GM18951 (cell line): ENCODE measurements at regions not wholly inside any gene's neighbourhood (a gene's known extent, or its start where the extent isn't known, plus 50 kb on each side); places are given as distances from the start of the nearest gene placed in this dataset.
"Not testable (repeated sequence)": the region's sequence is repeated elsewhere in the genome, so short reads cannot be mapped to it uniquely, and the experiment has no call there.

Source experiments
- POLR2A ChIP-seq: IDR thresholded peaks from 4 replicates; pipeline ENCODE4 v1.6.1; 2011; ENCODE audit warnings: mild to moderate bottlenecking; ENCODE audit not compliant: insufficient read length, insufficient read depth; ENCODE audit errors: extremely low read depth
- in situ Hi-C: fragments of 300-500 bp; cut with MboI; formaldehyde crosslinking; loops from one replicate; pipeline ENCODE4 v1.12.0; 2022; ENCODE audit warnings: low sequenced_read_pairs, mixed read lengths, inconsistent platforms; ENCODE audit not compliant: unreplicated experiment

DNA sequence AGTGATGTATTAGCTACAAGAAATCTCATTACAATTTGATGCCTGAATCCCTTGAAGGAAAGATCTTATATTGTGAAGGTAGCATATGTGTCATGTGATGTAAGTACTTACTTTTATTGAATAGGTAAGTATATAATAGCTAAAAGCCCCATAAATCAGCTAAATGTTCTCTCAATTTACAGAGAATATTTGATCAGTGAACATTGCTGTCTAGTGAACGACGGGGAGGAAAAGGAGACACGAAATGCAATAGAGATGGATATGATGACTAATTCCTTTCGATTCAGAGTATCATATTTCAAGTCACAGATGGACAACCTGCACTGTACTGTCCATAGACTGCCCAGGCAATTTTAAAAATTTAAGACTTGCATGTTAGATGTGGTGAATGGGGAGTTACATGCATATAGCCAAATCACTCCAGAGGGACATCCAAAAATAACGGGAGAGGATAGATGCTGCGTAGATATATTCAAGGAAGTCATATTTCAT is 462.1 kb upstream of the CDIN1 start:
- in situ Hi-C loops, result no loop called here
- TF ChIP-seq POLR2A, result no peak

DNA sequence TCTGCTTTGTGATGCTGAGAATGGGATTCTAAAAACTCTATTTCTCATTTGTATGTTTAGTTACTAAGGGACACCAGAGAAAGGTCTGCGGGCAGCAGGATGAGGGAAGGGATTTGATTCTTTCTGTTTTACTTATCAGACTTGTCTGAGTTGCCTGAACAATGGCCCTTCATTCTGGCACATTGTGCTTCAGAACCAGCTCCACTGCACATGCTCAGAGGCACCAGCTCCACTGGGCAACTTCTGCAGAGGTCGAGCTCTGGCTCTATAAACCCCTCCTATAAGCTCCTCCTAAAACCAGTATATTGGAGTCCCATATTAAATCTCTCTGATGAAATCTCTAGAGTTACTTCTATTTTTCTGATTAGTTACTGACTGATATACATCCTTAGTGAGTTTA is 453.2 kb upstream of the CDIN1 start:
- in situ Hi-C loops, result no loop called here
- TF ChIP-seq POLR2A, result no peak

DNA sequence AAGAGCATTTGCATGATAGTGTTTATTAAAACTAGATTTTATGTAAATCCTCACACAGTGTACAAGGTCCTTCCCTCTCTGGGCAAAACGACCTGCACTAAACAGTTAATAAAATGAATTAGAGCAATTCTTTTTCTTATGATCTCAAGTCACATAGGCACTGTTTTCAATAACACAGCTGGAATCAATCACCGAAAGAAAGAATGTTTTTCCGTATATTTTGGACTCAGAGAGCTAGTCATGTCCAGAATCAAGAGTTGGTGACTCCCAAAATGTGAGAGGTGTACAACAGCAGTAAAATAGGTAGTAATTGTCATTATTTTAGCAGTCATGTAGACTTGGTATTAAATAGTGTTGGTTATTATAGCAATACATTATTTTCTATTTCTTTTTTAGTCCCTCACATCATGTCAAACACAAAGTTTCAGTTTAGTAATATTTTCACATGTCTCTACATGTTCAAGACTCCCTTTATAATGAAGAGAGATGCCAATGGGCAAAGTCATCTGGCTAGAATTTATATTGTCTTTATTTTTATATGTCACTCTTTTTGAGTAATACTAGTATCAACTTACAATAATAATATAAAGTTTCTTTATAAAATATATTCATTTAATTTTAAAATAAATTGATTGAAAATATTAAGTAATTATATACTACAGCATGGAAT is 448.6 kb upstream of the CDIN1 start:
- in situ Hi-C loops, result no loop called here
- no peak for TF ChIP-seq POLR2A

DNA sequence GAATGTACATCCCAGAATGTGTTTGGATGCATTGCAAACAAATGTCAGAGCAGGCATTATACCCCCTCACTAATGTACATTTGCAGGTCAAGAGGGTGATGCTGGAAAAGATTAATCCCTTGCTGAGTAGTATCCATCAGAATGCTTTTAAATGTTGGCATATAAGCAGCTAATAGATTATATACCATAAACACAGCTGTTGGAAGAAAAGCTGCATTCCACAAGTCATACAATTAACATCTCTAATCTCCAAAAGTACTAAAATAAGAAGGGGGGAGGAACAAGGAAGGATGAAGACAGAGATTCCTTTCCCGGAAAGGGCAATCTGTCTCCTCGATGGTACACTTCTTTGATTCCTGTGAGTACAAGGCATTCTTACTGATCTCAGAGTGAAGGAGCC is 445.7 kb upstream of the CDIN1 start:
- in situ Hi-C loops, result no loop called here
- TF ChIP-seq POLR2A, result no peak

DNA sequence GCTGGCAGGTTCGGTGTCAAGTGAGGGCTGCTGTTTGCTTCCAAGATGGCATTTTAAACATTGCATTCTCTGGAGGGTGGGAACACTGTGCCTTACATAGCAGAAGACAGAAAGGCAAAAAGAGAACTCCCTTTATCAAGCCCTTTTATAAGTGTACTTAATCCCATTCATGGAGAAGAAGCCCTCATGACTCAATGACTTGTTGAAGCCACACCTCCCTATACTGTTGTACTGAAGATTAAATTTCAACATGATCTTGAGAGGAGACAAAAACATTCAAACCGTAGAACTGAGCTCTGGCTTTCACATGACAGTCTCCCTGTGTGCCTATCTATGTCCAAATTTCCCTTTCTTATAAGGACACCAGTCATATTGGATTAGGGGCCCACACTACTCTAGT is 443.4 kb upstream of the CDIN1 start:
- no peak for TF ChIP-seq POLR2A
- in situ Hi-C loops, result no loop called here

DNA sequence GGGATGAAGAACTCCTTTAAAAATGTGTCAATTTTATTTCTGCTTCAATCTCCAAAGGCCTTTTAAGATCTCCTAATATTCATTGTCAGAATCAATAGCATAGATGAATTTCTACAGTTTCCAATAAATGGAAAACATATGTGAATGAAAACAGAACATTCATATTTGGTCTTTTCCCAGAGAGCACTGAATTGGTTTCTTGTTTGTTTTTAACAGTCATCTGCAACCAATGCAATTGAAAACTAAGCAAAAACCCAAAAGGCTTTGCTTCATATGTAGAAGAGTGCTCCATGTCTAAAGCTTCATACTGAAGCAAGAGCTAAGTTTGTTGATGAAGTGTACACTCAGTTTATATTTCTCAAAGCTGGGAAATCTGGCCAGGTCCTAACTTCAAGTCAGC is 426.5 kb upstream of the CDIN1 start:
- in situ Hi-C loops, result no loop called here

DNA sequence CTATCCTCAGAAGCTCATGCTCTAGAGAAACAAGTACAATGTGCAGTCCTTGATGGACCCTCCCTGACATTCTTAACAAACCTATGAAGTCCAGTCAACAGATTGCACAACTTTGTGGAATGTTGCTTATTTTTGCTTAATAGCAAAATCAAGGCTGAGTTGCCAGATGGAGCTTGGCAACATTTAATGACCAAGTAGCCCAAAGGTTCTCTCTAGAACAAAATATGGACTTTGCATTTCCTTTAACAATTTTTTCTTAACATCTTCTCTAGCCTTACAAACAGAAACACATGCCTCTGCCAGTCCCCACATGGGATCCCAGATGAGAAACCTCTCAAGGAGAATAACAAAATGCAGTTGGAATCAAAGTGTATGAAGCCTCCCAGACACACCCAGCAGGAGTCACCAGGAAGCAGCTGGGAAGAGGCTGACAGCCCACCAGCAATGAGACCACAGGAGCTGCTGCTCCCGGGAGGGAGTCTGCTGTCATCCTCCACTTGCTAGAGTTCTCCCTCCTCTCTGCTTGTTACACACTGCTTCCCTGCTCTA is 422.5 kb upstream of the CDIN1 start:
- in situ Hi-C loops, result no loop called here
- TF ChIP-seq POLR2A, result no peak

More for the DNA sequence above, 426.5 kb upstream of the CDIN1 start:
- TF ChIP-seq POLR2A, result no peak

DNA sequence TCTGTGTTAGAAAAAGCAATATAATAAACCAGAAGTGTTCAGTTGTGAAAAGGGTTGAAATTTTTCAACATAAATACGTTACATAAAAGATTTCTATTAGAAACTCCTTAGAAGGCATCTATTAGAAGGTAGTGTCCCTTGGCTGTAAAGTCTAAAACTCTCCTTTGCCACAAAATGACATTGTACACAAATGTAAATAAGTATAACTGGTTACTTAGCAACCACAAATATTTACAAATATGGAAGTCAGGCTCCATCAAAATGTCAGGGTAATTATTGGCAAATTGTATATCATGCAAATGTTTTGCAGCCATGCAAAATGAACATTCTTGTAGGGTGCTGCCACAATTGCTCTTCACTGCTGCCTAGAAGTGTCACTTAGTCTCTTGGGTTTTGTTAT is 419.1 kb upstream of the CDIN1 start:
- no peak for TF ChIP-seq POLR2A
- in situ Hi-C loops, result no loop called here

DNA sequence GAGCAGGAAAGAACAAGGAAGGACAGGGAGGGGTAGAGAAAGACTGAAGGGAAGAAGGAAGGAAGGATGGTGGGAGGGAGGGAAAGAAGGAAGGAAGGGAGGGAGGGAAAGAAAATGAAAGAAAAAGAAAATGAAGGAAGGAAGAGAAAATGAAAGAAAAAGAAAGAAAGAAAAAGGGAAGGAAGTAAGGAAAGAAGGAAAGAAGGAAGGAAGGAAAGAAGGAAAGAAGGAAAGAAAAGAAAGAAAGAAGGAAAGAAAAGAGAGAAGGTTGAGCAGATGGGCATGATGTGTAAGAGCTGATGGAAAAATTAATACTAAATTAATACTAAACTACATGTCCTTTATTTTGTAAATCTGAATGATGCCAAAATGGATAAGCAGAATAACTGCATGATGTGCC is 418.3 kb upstream of the CDIN1 start:
- in situ Hi-C loops, result no loop called here
- TF ChIP-seq POLR2A, result no peak

DNA sequence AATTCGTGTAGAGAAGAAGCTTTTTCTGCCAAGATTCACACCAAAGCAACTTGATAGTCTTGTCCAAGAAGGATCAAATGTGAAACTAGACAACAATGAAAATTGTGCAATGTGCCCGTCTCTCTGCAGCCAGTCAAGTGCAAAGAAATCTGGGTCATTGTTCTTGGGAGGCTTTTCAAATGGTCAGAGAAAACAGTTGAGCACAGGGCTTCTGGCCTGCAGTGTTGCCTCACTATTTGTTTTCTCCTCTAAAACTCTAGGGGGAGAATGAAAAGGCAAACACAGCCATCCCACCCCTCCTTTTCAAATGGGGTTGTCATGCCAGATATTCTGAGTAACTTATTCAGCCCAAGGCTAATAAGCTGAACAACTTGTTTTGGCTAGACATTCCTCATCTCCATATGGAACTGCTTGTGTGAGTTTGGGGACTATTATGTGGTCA is 417.6 kb upstream of the CDIN1 start:
- no peak for TF ChIP-seq POLR2A
- in situ Hi-C loops, result no loop called here

DNA sequence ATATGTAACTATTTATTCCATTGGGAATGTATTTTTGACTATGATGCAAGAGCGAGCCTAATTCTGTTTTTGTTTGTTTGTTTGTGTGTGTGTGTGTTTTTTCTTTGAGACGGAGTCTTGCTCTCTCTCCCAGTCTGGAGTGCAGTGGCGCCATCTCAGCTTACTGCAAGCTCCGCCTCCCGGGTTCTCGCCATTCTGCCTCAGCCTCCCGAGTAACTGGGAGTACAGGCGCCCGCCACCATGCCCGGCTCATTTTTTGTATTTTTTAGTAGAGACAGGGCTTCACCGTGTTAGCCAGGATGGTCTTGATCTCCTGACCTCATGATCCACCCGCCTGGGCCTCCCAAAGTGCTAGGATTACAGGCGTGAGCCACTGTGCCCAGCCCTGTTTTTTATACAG is 415.4 kb upstream of the CDIN1 start:
- in situ Hi-C loops, result not testable (repeated sequence)

DNA sequence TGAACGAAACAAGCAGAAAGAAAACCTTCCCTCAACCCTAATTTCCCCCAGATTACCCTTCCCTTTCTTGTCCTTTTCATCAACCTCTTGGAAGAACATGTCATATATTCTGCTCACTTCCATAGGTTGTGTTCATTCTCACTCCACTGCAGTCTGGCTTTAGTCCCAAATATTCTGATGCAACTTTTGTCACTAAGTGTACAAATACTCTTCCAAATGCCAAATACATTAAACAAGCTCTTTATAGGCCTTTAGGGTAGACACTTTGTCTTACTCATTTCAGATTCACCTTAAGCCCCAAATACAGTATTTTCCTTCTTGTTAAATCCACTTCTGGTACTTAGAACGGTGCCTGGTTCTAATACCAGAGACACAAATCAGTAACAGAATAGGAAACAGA is 406.5 kb upstream of the CDIN1 start:
- no peak for TF ChIP-seq POLR2A
- in situ Hi-C loops, result no loop called here

DNA sequence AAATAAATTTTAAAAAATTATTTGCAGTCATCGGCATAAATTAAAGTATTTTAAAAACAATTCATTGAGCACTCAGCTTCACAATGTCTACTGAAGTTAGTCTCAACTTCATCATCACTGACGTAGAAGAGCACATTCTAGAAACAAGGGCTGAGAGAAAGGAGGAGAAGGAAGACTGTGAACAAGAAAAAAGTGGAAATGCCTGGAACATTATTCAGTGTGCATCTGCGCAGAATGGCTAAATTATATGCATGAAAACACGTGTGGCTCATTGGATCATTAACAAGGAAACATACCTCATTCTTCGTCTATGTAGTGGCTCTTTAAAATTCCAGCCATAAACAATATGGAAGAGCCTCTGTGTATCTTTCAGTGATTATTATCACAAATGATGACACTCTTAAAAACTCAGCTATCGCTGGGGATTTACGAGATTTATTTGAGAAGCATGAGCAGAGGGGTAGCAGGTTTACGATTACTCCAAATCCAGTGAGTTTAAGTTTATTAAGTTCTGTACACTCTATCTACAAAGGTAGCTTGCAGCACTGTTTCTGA is 404.2 kb upstream of the CDIN1 start:
- in situ Hi-C loops, result no loop called here
- no peak for TF ChIP-seq POLR2A

DNA sequence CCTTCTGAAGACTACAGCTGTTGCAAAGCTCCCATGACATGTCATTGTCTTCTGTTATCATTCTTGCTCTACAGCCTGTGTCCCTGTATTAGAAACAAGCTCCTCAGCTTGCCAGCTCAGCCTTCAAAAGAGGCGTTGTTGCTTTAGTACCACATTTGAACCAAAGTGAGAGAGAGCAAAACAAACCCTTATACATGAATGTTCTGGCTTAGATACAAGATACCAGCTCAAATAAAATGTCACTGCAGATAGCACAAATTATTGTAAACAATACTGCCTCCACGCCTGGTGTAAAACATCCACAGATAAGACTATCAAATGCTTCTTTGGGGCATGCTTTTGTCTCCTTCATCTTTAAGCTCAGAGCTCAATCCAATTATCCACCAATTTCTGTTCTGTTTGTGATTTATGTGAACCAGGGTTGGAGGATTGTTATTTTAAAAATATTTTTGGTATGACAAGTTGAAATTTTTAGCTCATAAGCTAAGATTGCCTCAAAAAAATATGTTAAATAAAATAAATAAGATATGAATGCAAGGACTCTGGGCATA is 403.6 kb upstream of the CDIN1 start:
- in situ Hi-C loops, result no loop called here
- TF ChIP-seq POLR2A, result no peak

DNA sequence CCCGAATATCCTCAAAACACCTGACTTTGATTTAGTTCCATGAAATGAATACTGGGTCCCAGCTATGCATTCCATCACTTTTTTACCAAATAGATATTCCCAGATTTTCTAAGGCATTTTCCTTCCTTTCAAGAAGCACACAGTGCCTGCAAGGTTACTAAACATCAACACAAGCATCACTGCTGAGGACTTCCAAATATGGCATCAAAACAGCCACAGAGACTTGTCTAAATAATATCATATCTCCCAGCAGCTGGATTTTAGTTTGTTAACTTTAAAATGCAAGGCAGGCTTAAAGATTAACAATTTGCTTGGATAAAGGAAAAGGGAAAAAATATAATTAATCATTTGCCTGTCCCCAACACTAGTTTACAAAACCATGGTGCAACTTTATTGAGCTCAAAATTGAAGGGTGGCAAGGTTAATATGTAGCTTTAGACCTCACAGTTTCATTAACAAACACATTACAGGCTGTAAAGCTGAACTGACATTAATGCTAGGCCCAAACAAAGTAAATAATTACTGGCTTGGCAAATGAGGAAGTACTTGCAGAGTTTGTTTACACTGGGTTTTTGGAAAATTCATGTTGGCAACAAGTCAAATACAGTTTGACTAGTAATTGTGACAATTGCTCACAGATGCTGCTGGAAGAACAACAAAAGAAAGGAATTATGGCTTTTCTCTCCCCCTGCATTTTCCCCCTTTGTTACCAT is 401.7 kb upstream of the CDIN1 start:
- TF ChIP-seq POLR2A, result no peak
- in situ Hi-C loops, result no loop called here
